H1 (cell line): ENCODE measurements at regions not wholly inside any gene's neighbourhood (a gene's known extent, or its start where the extent isn't known, plus 50 kb on each side); places are given as distances from the start of the nearest gene placed in this dataset.

ENCODE experiments used
- CTCF ChIA-PET: fragments of 300-600 bp; sonication (Branson Sonifier 250); formaldehyde crosslinking; loops from one replicate; lab custom pipeline; 2021; ENCODE audit not compliant: partially characterized antibody; lab: Charles Lee
- POLR2A ChIA-PET: fragments of 300-600 bp; sonication (Branson Sonifier 250); formaldehyde crosslinking; loops from one replicate; lab custom pipeline; 2021; ENCODE audit warnings: inconsistent platforms; ENCODE audit not compliant: partially characterized antibody; lab: Charles Lee
- DNase-seq, 2 experiments: peaks; one replicate each; pipeline versions ENCODE4 v3.0.0 to v3.0.0-alpha.2; 2010 to 2022; ENCODE audit warnings: low spot score in 2 of 2, low read depth in 1 of 2, mixed read lengths in 1 of 2
- FAIRE-seq: peaks from 2 replicates; lab custom pipeline; 2011; peaks lifted over from hg19 to GRCh38; lab: Jason Lieb, UNC
- H2AFZ ChIP-seq: 2 replicates; pipeline ENCODE4 v1.8.1; 2012; ENCODE audit warnings: low read length, inconsistent platforms
- H2AK5ac ChIP-seq: 2 replicates; pipeline ENCODE4 v1.6.1; 2013; ENCODE audit warnings: low read depth, low read length
- H2BK120ac ChIP-seq: replicated peaks from 2 replicates; pipeline ENCODE3; 2013; ENCODE audit warnings: low read depth, low read length, inconsistent platforms
- H2BK12ac ChIP-seq: 2 replicates; pipeline ENCODE4 v1.6.1; 2013; ENCODE audit warnings: low read depth, low read length
- H2BK15ac ChIP-seq: 2 replicates; pipeline ENCODE4 v1.6.1; 2013; ENCODE audit warnings: low read length
- H2BK20ac ChIP-seq: 2 replicates; pipeline ENCODE4 v1.6.1; 2013; ENCODE audit warnings: low read length
- H2BK5ac ChIP-seq: 2 replicates; pipeline ENCODE4 v1.6.1; 2013; ENCODE audit warnings: low read depth, low read length
- H3K14ac ChIP-seq: 2 replicates; pipeline ENCODE4 v1.6.1; 2013; ENCODE audit warnings: inconsistent platforms; ENCODE audit not compliant: insufficient read length
- H3K18ac ChIP-seq: 2 replicates; pipeline ENCODE4 v1.6.1; 2013; ENCODE audit warnings: low read length; ENCODE audit errors: extremely low read depth
- H3K23ac ChIP-seq: 2 replicates; pipeline ENCODE4 v1.6.1; 2013; ENCODE audit warnings: inconsistent platforms; ENCODE audit not compliant: insufficient read length
- H3K23me2 ChIP-seq: 2 replicates; pipeline ENCODE4 v1.6.1; 2013; ENCODE audit warnings: low read depth, low read length
- H3K27ac ChIP-seq: 2 replicates; pipeline ENCODE4 v1.6.1; 2011; ENCODE audit warnings: low read depth, low read length, inconsistent platforms
- H3K27me3 ChIP-seq, 4 experiments: replicated peaks in 1 of 4; 1 replicate in 1 of 4; 2 replicates in 3 of 4; pipeline versions ENCODE4 v1.6.1 to v1.8.1; 2011 to 2013; ENCODE audit warnings: low read length in 3 of 4, mild to moderate bottlenecking in 3 of 4, inconsistent platforms in 2 of 4, mixed read lengths in 2 of 4, moderate library complexity in 1 of 4; ENCODE audit not compliant: control insufficient read depth in 3 of 4, insufficient read depth in 3 of 4; ENCODE audit errors: extremely low read depth in 1 of 4
- H3K36me3 ChIP-seq, 4 experiments: 2 replicates each; pipeline versions ENCODE4 v1.6.1 to v1.8.1; 2011 to 2013; ENCODE audit warnings: mild to moderate bottlenecking in 4 of 4, low read length in 3 of 4, moderate library complexity in 2 of 4, control low read depth in 1 of 4, inconsistent platforms in 1 of 4; ENCODE audit not compliant: insufficient read depth in 4 of 4, control insufficient read depth in 2 of 4
- H3K4ac ChIP-seq: replicated peaks from 2 replicates; pipeline ENCODE3; 2013; ENCODE audit warnings: low read length, low read depth, mixed read lengths, inconsistent platforms; ENCODE audit not compliant: insufficient read length
- H3K4me1 ChIP-seq, 4 experiments: replicated peaks in 1 of 4; 1 replicate in 1 of 4; 2 replicates in 3 of 4; pipeline versions ENCODE4 v1.6.1 to v1.8.1; 2011 to 2013; ENCODE audit warnings: low read length in 3 of 4, inconsistent platforms in 2 of 4, mixed read lengths in 1 of 4; ENCODE audit not compliant: insufficient read depth in 4 of 4, control insufficient read depth in 3 of 4
- H3K4me2 ChIP-seq, 2 experiments: 2 replicates each; pipeline versions ENCODE4 v1.6.1 to v1.8.1; 2011 to 2013; ENCODE audit warnings: low read depth in 2 of 2, low read length in 2 of 2, control low read depth in 1 of 2, inconsistent platforms in 1 of 2, mild to moderate bottlenecking in 1 of 2; ENCODE audit not compliant: insufficient read depth in 1 of 2
- H3K4me3 ChIP-seq, 4 experiments: fragments of 200-600, 300-600 bp in 1 of 4; sonication (generic), shearing (Covaris generic), sonication (Bioruptor Twin) in 1 of 4; 2 replicates each; pipeline versions ENCODE4 v1.5.1 to v1.8.1; 2011 to 2016; ENCODE audit warnings: low read length in 4 of 4, low read depth in 3 of 4, control low read depth in 2 of 4, inconsistent platforms in 2 of 4, mild to moderate bottlenecking in 2 of 4, mixed read lengths in 1 of 4, moderate library complexity in 1 of 4; ENCODE audit not compliant: insufficient read depth in 2 of 4; ENCODE audit errors: extremely low read depth in 1 of 4
- H3K56ac ChIP-seq: replicated peaks from 2 replicates; pipeline ENCODE3; 2013; ENCODE audit warnings: low read depth, mild to moderate bottlenecking, mixed read lengths, low read length, inconsistent platforms; ENCODE audit not compliant: insufficient read length
- H3K79me1 ChIP-seq: 2 replicates; pipeline ENCODE4 v1.6.1; 2013; ENCODE audit warnings: low read depth, low read length, control low read depth
- H3K79me2 ChIP-seq, 2 experiments: 2 replicates each; pipeline versions ENCODE4 v1.6.1 to v1.8.1; 2012 to 2013; ENCODE audit warnings: low read length in 2 of 2, mild to moderate bottlenecking in 2 of 2, inconsistent platforms in 1 of 2; ENCODE audit not compliant: insufficient read depth in 2 of 2, control insufficient read depth in 1 of 2
- H3K9ac ChIP-seq, 4 experiments: replicated peaks in 1 of 4; 1 replicate in 1 of 4; 2 replicates in 3 of 4; pipeline versions ENCODE4 v1.6.1 to v1.8.1; 2011 to 2013; ENCODE audit warnings: low read depth in 3 of 4, low read length in 3 of 4, control low read depth in 2 of 4, mild to moderate bottlenecking in 2 of 4, moderate library complexity in 2 of 4, inconsistent platforms in 1 of 4; ENCODE audit errors: extremely low read depth in 1 of 4
- H3K9me3 ChIP-seq, 2 experiments: 2 replicates each; pipeline versions ENCODE4 v1.6.1 to v1.8.1; 2012 to 2013; ENCODE audit warnings: mild to moderate bottlenecking in 2 of 2, moderate library complexity in 2 of 2, control low read depth in 1 of 2, inconsistent platforms in 1 of 2, low read depth in 1 of 2, low read length in 1 of 2, mixed read lengths in 1 of 2; ENCODE audit not compliant: insufficient read depth in 2 of 2
- H4K20me1 ChIP-seq, 2 experiments: replicated peaks in 1 of 2; 2 replicates each; pipeline versions ENCODE3 to v1.8.1; 2011 to 2013; ENCODE audit warnings: inconsistent platforms in 2 of 2, low read length in 2 of 2, mild to moderate bottlenecking in 1 of 2; ENCODE audit not compliant: insufficient read depth in 2 of 2, control insufficient read depth in 1 of 2
- H4K5ac ChIP-seq: 2 replicates; pipeline ENCODE4 v1.6.1; 2013; ENCODE audit warnings: low read length, low read depth, mixed read lengths, inconsistent platforms; ENCODE audit not compliant: insufficient read length
- H4K8ac ChIP-seq: 2 replicates; pipeline ENCODE4 v1.8.0; 2013; ENCODE audit warnings: mild to moderate bottlenecking, moderate library complexity, low read length, inconsistent platforms; ENCODE audit not compliant: insufficient read depth; ENCODE audit errors: extremely low read depth
- H4K91ac ChIP-seq: replicated peaks from 2 replicates; pipeline ENCODE3; 2013; ENCODE audit warnings: low read length, mixed read lengths, inconsistent platforms; ENCODE audit not compliant: insufficient read length
- EZH2 ChIP-seq: fragments of 200-600 bp; sonication (generic); IDR thresholded peaks from 2 replicates; pipeline ENCODE4 v1.7.1; 2012; ENCODE audit warnings: low read depth, mild to moderate bottlenecking, moderate library complexity, low read length, inconsistent platforms; ENCODE audit not compliant: severe bottlenecking
- WGBS, 2 experiments: shearing (Covaris generic) in 1 of 2; methylation state at CpG; one replicate each; pipeline versions ENCODE4 v1.1.6 to v1.1.7; 2013 to 2015; ENCODE audit warnings: low lambda C conversion rate in 2 of 2, mixed read lengths in 2 of 2, inconsistent platforms in 1 of 2, low coverage in 1 of 2, missing lambda C conversion rate in 1 of 2; ENCODE audit not compliant: insufficient replicate concordance in 2 of 2, insufficient coverage in 1 of 2, insufficient read length in 1 of 2; ENCODE audit errors: extremely low coverage in 1 of 2, missing lambda C conversion rate in 1 of 2; 5-methylcytosine and 5-hydroxymethylcytosine counted together

GRCh38 chr3:130263708-130264107, 81.8 kb upstream of the COL6A5 start:
- H3K14ac ChIP-seq = no peak overlapping the region
- no peaks in the 10 kb centered on the region for H3K23me2 ChIP-seq
- no peak overlapping the region for H2BK5ac ChIP-seq
- DNase-seq = no peak
- H2BK15ac ChIP-seq = no peak overlapping the region
- no peak overlapping the region for H2BK120ac ChIP-seq
- no peak overlapping the region for H2AK5ac ChIP-seq
- no peak overlapping the region for H3K56ac ChIP-seq
- H3K9me3 ChIP-seq = no peaks in the 10 kb centered on the region
- no peak for TF ChIP-seq EZH2
- H3K79me2 ChIP-seq = no peaks in the 10 kb centered on the region
- no peaks in the 10 kb centered on the region for H4K20me1 ChIP-seq
- no peak overlapping the region for H3K18ac ChIP-seq
- no peak overlapping the region for H3K9ac ChIP-seq
- H3K4ac ChIP-seq = no peak overlapping the region
- no peaks in the 10 kb centered on the region for H3K79me1 ChIP-seq
- POLR2A ChIA-PET = interaction anchor here (0.6 kb wide), 1 partner anchor 177 kb away, joined by 3 read pairs; no protein-coding TSS in a partner anchor
- no peak overlapping the region for H4K91ac ChIP-seq
- no peaks in the 10 kb centered on the region; a peak in 1 of 7 replicates for H3K27me3 ChIP-seq
- H3K36me3 ChIP-seq = no peaks in the 10 kb centered on the region
- no peak overlapping the region for H2AFZ ChIP-seq
- no peak overlapping the region; the same call in 1 of the 2 replicates for H4K8ac ChIP-seq
- CTCF ChIA-PET = interaction anchor here (1.3 to 2.1 kb wide), 2 partner anchors 9 to 12 kb away, joined by 4 to 7 read pairs; no protein-coding TSS in a partner anchor
- H3K23ac ChIP-seq = no peak overlapping the region
- H3K4me3 ChIP-seq = no peak overlapping the region
- H2BK20ac ChIP-seq = no peak overlapping the region
- no peak overlapping the region for H4K5ac ChIP-seq
- peaks cover 0 to 5% (median 0%) of the 10 kb centered on the region in 4 experiments; a peak in 1 of 7 replicates for H3K4me1 ChIP-seq
- FAIRE-seq = no peak
- no peak overlapping the region for H3K27ac ChIP-seq
- no peak overlapping the region for H2BK12ac ChIP-seq
- WGBS, 2 experiments = 91% methylated on average over 25 of the region's 25 CpGs; no CpG with 5 or more reads in 1 of the 2 experiments
- H3K4me2 ChIP-seq = no peak overlapping the region
